SK-N-SH treated with all-trans-retinoic acid at 6 μM for 48 hours (cell line): ENCODE measurements at regions not wholly inside any gene's neighbourhood (a gene's known extent, or its start where the extent isn't known, plus 50 kb on each side); places are given as distances from the start of the nearest gene placed in this dataset.

ENCODE experiments used
- ATAC-seq: fragments of 200-7000 bp; cut with Tn5 transposase; 3 replicates; pipeline ENCODE4 v1.9.1; 2020; ENCODE audit warnings: mild to moderate bottlenecking, moderate library complexity
- ARNTL ChIP-seq: fragments of 450-650 bp; formaldehyde crosslinking; IDR thresholded peaks from 2 replicates; pipeline ENCODE4 v1.5.0; 2020; ENCODE audit warnings: low read depth, mild to moderate bottlenecking, moderate library complexity, borderline replicate concordance
- BACH2 ChIP-seq: fragments of 250-450 bp; sonication (Bioruptor Pico); IDR thresholded peaks from 2 replicates; pipeline ENCODE4 v1.9.0; 2021; ENCODE audit warnings: mild to moderate bottlenecking, borderline replicate concordance
- CSDC2 ChIP-seq: fragments of 250-450 bp; sonication (Bioruptor Pico); IDR thresholded peaks from 2 replicates; pipeline ENCODE4 v1.5.0; 2020; ENCODE audit warnings: mild to moderate bottlenecking, moderate library complexity
- ESRRG ChIP-seq: fragments of 250-450 bp; sonication (Bioruptor Pico); IDR thresholded peaks from 2 replicates; pipeline ENCODE4 v1.6.1; 2021; ENCODE audit warnings: mild to moderate bottlenecking
- GLIS3 ChIP-seq: fragments of 250-450 bp; sonication (Bioruptor Pico); IDR thresholded peaks from 2 replicates; pipeline ENCODE4 v1.5.0; 2020; ENCODE audit warnings: mild to moderate bottlenecking, moderate library complexity
- ISL1 ChIP-seq: fragments of 250-450 bp; sonication (Bioruptor Pico); IDR thresholded peaks from 2 replicates; pipeline ENCODE4 v2.1.2; 2022; ENCODE audit warnings: mild to moderate bottlenecking, moderate library complexity
- OSR1 ChIP-seq: fragments of 250-450 bp; sonication (Bioruptor Pico); IDR thresholded peaks from 2 replicates; pipeline ENCODE4 v1.8.0; 2022; ENCODE audit warnings: moderate library complexity, mild to moderate bottlenecking, inconsistent platforms
- PPARA ChIP-seq: fragments of 250-450 bp; sonication (Bioruptor Pico); IDR thresholded peaks from 2 replicates; pipeline ENCODE4 v1.5.0; 2020; ENCODE audit warnings: mild to moderate bottlenecking, borderline replicate concordance
- RARB ChIP-seq: fragments of 250-450 bp; sonication (Bioruptor Pico); IDR thresholded peaks from 2 replicates; pipeline ENCODE4 v1.8.0; 2021; ENCODE audit warnings: mild to moderate bottlenecking, moderate library complexity
- SNAI2 ChIP-seq: fragments of 250-450 bp; sonication (Bioruptor Pico); IDR thresholded peaks from 2 replicates; pipeline ENCODE4 v1.5.0; 2020; ENCODE audit warnings: mild to moderate bottlenecking, moderate library complexity
- TCF4 ChIP-seq: fragments of 250-450 bp; sonication (Bioruptor Pico); IDR thresholded peaks from 2 replicates; pipeline ENCODE4 v1.8.0; 2021; ENCODE audit warnings: mild to moderate bottlenecking, moderate library complexity, borderline replicate concordance
- TOX ChIP-seq: fragments of 250-450 bp; sonication (Bioruptor Pico); IDR thresholded peaks from 2 replicates; pipeline ENCODE4 v1.8.0; 2021; ENCODE audit warnings: mild to moderate bottlenecking, moderate library complexity, borderline replicate concordance
- ZC3H10 ChIP-seq: fragments of 250-450 bp; sonication (Bioruptor Pico); IDR thresholded peaks from 2 replicates; pipeline ENCODE4 v1.5.1; 2021; ENCODE audit warnings: mild to moderate bottlenecking, moderate library complexity
- ZFP3 ChIP-seq: fragments of 250-450 bp; sonication (Bioruptor Pico); IDR thresholded peaks from 2 replicates; pipeline ENCODE4 v1.5.0; 2020; ENCODE audit warnings: mild to moderate bottlenecking, moderate library complexity
- ZFP30 ChIP-seq: fragments of 450-650 bp; formaldehyde crosslinking; IDR thresholded peaks from 2 replicates; pipeline ENCODE4 v1.5.0; 2022; ENCODE audit warnings: mild to moderate bottlenecking, moderate library complexity
- ZNF565 ChIP-seq: fragments of 450-650 bp; formaldehyde crosslinking; conservative IDR thresholded peaks from 2 replicates; pipeline ENCODE4 v1.5.0; 2020; ENCODE audit warnings: low read depth, mild to moderate bottlenecking, moderate library complexity
- ZNF70 ChIP-seq: fragments of 450-650 bp; formaldehyde crosslinking; IDR thresholded peaks from 2 replicates; pipeline ENCODE4 v1.5.0; 2020; ENCODE audit warnings: mild to moderate bottlenecking, moderate library complexity
- ZNF8 ChIP-seq: fragments of 450-650 bp; formaldehyde crosslinking; IDR thresholded peaks from 2 replicates; pipeline ENCODE4 v1.5.0; 2020; ENCODE audit warnings: mild to moderate bottlenecking, moderate library complexity
- TF ChIP-seq, protein P1 (sequence below): fragments of 250-450 bp; sonication (Bioruptor Pico); IDR thresholded peaks from 2 replicates; pipeline ENCODE4 v1.5.1; 2021; ENCODE audit warnings: mild to moderate bottlenecking, moderate library complexity
- TF ChIP-seq, protein P2 (sequence below): fragments of 250-450 bp; sonication (Bioruptor Pico); IDR thresholded peaks from 2 replicates; pipeline ENCODE4 v1.8.0; 2020; ENCODE audit warnings: mild to moderate bottlenecking, moderate library complexity, borderline replicate concordance
- TF ChIP-seq, protein P3 (sequence below): fragments of 250-450 bp; sonication (Bioruptor Pico); IDR thresholded peaks from 2 replicates; pipeline ENCODE4 v1.5.1; 2020; ENCODE audit warnings: low read depth, mild to moderate bottlenecking, moderate library complexity
- TF ChIP-seq, protein P4 (sequence below): fragments of 250-450 bp; sonication (Bioruptor Pico); IDR thresholded peaks from 2 replicates; pipeline ENCODE4 v1.5.0; 2020; ENCODE audit warnings: mild to moderate bottlenecking, moderate library complexity

DNA sequence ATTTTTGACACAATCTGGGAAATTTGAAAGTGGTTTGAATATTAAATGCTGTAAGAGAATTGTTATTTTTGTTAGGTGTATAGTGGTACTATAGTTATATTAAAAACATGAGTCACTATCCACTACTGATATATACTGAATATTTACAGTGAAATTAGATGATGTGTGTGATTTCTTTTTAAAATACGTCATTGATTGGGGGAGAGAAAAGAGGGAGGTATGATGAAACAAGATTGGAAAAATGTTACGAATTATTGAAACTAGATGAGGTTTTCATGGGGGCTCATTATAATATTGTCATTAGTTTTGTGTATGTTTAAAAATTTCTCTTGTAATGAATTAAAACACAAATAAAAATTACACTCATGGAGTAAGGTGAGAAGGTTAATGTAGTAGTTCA is 571.4 kb downstream of the HTR7 start:
- ATAC-seq, result no peak
- TF ChIP-seq SNAI2 (CRISPR knock-in tag) (no peak), PPARA (CRISPR knock-in tag) (no peak), CSDC2 (CRISPR knock-in tag) (no peak), ZFP3 (no peak), TCF4 (no peak), BACH2 (CRISPR knock-in tag) (no peak), ARNTL (CRISPR knock-in tag) (no peak), ZC3H10 (no peak), RARB (CRISPR knock-in tag) (no peak), ZNF565 (CRISPR knock-in tag) (no peak), ZFP30 (no peak), ZNF8 (CRISPR knock-in tag) (no peak), ZNF70 (CRISPR knock-in tag) (no peak), ISL1 (CRISPR knock-in tag) (no peak), OSR1 (CRISPR knock-in tag) (no peak), TOX (CRISPR knock-in tag) (no peak)
- TF ChIP-seq, protein P1, sequence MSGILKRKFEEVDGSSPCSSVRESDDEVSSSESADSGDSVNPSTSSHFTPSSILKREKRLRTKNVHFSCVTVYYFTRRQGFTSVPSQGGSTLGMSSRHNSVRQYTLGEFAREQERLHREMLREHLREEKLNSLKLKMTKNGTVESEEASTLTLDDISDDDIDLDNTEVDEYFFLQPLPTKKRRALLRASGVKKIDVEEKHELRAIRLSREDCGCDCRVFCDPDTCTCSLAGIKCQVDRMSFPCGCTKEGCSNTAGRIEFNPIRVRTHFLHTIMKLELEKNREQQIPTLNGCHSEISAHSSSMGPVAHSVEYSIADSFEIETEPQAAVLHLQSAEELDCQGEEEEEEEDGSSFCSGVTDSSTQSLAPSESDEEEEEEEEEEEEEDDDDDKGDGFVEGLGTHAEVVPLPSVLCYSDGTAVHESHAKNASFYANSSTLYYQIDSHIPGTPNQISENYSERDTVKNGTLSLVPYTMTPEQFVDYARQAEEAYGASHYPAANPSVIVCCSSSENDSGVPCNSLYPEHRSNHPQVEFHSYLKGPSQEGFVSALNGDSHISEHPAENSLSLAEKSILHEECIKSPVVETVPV (CRISPR knock-in tag), result no peak
- TF ChIP-seq, protein P2, sequence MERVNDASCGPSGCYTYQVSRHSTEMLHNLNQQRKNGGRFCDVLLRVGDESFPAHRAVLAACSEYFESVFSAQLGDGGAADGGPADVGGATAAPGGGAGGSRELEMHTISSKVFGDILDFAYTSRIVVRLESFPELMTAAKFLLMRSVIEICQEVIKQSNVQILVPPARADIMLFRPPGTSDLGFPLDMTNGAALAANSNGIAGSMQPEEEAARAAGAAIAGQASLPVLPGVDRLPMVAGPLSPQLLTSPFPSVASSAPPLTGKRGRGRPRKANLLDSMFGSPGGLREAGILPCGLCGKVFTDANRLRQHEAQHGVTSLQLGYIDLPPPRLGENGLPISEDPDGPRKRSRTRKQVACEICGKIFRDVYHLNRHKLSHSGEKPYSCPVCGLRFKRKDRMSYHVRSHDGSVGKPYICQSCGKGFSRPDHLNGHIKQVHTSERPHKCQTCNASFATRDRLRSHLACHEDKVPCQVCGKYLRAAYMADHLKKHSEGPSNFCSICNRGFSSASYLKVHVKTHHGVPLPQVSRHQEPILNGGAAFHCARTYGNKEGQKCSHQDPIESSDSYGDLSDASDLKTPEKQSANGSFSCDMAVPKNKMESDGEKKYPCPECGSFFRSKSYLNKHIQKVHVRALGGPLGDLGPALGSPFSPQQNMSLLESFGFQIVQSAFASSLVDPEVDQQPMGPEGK, result no peak
- TF ChIP-seq, protein P3, sequence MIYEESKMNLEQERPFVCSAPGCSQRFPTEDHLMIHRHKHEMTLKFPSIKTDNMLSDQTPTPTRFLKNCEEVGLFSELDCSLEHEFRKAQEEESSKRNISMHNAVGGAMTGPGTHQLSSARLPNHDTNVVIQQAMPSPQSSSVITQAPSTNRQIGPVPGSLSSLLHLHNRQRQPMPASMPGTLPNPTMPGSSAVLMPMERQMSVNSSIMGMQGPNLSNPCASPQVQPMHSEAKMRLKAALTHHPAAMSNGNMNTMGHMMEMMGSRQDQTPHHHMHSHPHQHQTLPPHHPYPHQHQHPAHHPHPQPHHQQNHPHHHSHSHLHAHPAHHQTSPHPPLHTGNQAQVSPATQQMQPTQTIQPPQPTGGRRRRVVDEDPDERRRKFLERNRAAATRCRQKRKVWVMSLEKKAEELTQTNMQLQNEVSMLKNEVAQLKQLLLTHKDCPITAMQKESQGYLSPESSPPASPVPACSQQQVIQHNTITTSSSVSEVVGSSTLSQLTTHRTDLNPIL (CRISPR knock-in tag), result no peak

DNA sequence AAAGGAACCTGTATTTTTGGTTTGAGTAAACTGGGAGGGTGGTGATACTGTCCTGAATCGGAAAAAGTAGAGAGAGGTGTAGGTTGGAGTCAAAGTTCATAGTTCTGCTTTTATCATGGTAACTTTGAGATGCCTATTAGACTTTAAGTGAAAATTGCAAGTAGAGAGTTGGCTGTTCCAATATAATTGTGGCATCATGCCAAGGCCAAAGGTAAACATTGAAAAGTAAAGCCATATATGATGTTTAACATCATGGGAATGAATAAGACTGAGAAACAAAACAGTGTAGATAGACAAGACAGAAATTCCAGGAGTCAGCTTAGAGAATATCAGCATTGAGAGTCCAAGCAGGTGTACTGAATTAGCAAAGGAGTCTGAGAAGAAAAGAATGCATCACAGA is 570.9 kb downstream of the HTR7 start:
- TF ChIP-seq OSR1 (CRISPR knock-in tag), result no peak
- TF ChIP-seq ESRRG, result no peak
- TF ChIP-seq TCF4, result no peak
- no peak for TF ChIP-seq BACH2 (CRISPR knock-in tag)
- TF ChIP-seq RARB (CRISPR knock-in tag), result no peak
- no peak for TF ChIP-seq ZC3H10
- TF ChIP-seq, protein P4, sequence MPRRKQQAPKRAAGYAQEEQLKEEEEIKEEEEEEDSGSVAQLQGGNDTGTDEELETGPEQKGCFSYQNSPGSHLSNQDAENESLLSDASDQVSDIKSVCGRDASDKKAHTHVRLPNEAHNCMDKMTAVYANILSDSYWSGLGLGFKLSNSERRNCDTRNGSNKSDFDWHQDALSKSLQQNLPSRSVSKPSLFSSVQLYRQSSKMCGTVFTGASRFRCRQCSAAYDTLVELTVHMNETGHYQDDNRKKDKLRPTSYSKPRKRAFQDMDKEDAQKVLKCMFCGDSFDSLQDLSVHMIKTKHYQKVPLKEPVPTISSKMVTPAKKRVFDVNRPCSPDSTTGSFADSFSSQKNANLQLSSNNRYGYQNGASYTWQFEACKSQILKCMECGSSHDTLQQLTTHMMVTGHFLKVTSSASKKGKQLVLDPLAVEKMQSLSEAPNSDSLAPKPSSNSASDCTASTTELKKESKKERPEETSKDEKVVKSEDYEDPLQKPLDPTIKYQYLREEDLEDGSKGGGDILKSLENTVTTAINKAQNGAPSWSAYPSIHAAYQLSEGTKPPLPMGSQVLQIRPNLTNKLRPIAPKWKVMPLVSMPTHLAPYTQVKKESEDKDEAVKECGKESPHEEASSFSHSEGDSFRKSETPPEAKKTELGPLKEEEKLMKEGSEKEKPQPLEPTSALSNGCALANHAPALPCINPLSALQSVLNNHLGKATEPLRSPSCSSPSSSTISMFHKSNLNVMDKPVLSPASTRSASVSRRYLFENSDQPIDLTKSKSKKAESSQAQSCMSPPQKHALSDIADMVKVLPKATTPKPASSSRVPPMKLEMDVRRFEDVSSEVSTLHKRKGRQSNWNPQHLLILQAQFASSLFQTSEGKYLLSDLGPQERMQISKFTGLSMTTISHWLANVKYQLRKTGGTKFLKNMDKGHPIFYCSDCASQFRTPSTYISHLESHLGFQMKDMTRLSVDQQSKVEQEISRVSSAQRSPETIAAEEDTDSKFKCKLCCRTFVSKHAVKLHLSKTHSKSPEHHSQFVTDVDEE, result no peak
- TF ChIP-seq, protein P2, result no peak
- TF ChIP-seq ZNF70 (CRISPR knock-in tag), result no peak
- no peak for TF ChIP-seq PPARA (CRISPR knock-in tag)
- TF ChIP-seq TOX (CRISPR knock-in tag), result no peak
- no peak for TF ChIP-seq ZFP3
- no peak for ATAC-seq

DNA sequence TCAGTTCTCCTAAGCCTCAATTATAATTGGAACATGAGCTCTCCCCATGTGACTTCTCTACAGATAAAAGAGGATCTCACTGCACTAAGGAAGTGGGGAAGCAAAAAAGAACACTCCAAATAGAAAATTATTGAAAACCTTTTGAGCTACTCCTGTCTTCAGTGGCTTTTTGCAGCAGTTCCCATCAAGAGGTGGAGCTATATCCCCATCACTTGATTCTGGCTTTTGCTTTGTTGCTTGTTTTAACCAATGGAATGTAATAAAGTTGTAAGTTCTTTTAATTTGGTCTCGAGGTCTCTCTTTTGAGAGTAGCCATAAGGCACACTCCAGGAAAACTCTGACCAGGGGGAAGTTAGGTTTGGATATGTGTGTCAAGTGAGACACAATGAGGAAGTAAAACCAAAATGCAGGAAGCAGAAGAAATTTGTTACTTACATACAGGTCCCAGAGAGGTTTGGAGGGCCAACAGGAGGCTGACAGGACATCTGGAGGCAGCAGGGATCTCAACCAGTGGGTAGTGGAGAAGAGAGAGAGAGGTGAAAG is 569.4 kb downstream of the HTR7 start:
- no peak for ATAC-seq
- TF ChIP-seq ZNF565 (CRISPR knock-in tag), result no peak
- TF ChIP-seq GLIS3 (CRISPR knock-in tag), result no peak
- no peak for TF ChIP-seq ZFP3
- TF ChIP-seq, protein P4, result no peak
- TF ChIP-seq ARNTL (CRISPR knock-in tag), result no peak
- no peak for TF ChIP-seq ZNF70 (CRISPR knock-in tag)
- TF ChIP-seq, protein P2, result no peak
- no peak for TF ChIP-seq OSR1 (CRISPR knock-in tag)
- TF ChIP-seq ZFP30, result no peak
- no peak for TF ChIP-seq CSDC2 (CRISPR knock-in tag)
- TF ChIP-seq ZNF8 (CRISPR knock-in tag), result no peak
